MM.1S (cell line): ENCODE measurements at regions not wholly inside any gene's neighbourhood (a gene's known extent, or its start where the extent isn't known, plus 50 kb on each side); places are given as distances from the start of the nearest gene placed in this dataset.
A peak's percentile ranks its signal among the peaks of the same experiment; 100 is the strongest.

Experiments
- DNase-seq: peaks from one replicate; pipeline ENCODE4 v3.0.0-alpha.2; 2015
- H2AFZ ChIP-seq: fragments of 300-600 bp; sonication (generic); 2 replicates; pipeline ENCODE4 v1.6.0; 2016; ENCODE audit warnings: antibody characterized with exemption, low read length
- H3F3A ChIP-seq: fragments of 300-600 bp; sonication (generic); 2 replicates; pipeline ENCODE4 v1.6.1; 2016; ENCODE audit warnings: mild to moderate bottlenecking, antibody characterized with exemption, low read length, moderate library complexity, mixed read lengths; ENCODE audit not compliant: insufficient read depth
- H3K27ac ChIP-seq: fragments of 300-600 bp; sonication (generic); 2 replicates; pipeline ENCODE4 v1.5.1; 2016; ENCODE audit warnings: mild to moderate bottlenecking, low read length
- H3K27me3 ChIP-seq: fragments of 300-600 bp; sonication (generic); replicated peaks from 2 replicates; pipeline ENCODE4 v1.6.0; 2016; ENCODE audit warnings: low read length; ENCODE audit not compliant: insufficient read depth
- H3K36me3 ChIP-seq: fragments of 300-600 bp; sonication (generic); replicated peaks from 2 replicates; pipeline ENCODE4 v1.6.1; 2016; ENCODE audit warnings: mild to moderate bottlenecking, low read length, mixed read lengths; ENCODE audit not compliant: insufficient read depth
- H3K4me1 ChIP-seq: fragments of 300-600 bp; sonication (generic); 2 replicates; pipeline ENCODE4 v1.6.1; 2016; ENCODE audit warnings: low read length, mixed read lengths
- H3K4me2 ChIP-seq: fragments of 300-600 bp; sonication (generic); 2 replicates; pipeline ENCODE4 v1.6.0; 2016; ENCODE audit warnings: low read depth, low read length
- H3K4me3 ChIP-seq: fragments of 300-600 bp; sonication (generic); 2 replicates; pipeline ENCODE4 v1.5.1; 2016; ENCODE audit warnings: low read length, mixed read lengths
- H3K79me2 ChIP-seq: fragments of 300-600 bp; sonication (generic); 2 replicates; pipeline ENCODE4 v1.6.1; 2016; ENCODE audit warnings: mixed run types, low read length, mixed read lengths
- H3K9ac ChIP-seq: fragments of 300-600 bp; sonication (generic); 2 replicates; pipeline ENCODE4 v1.6.1; 2016; ENCODE audit warnings: low read length, mixed read lengths
- H3K9me2 ChIP-seq: fragments of 300-600 bp; sonication (generic); replicated peaks from 2 replicates; pipeline ENCODE4 v1.6.1; 2016; ENCODE audit warnings: mild to moderate bottlenecking, low read length, mixed read lengths; ENCODE audit not compliant: insufficient read depth
- H3K9me3 ChIP-seq: fragments of 300-600 bp; sonication (generic); replicated peaks from 2 replicates; pipeline ENCODE4 v1.6.1; 2016; ENCODE audit warnings: mild to moderate bottlenecking, low read length, mixed read lengths; ENCODE audit not compliant: insufficient read depth
- H4K20me1 ChIP-seq: fragments of 300-600 bp; sonication (generic); 2 replicates; pipeline ENCODE4 v1.6.1; 2016; ENCODE audit warnings: mild to moderate bottlenecking, low read length, moderate library complexity, mixed read lengths; ENCODE audit not compliant: insufficient read depth
- CTCF ChIP-seq: fragments of 300-600 bp; sonication (generic); IDR thresholded peaks from 2 replicates; pipeline ENCODE4 v1.5.1; 2016; ENCODE audit warnings: antibody characterized with exemption, low read length, mixed read lengths
- EZH2 ChIP-seq: fragments of 300-600 bp; sonication (generic); optimal IDR thresholded peaks from 2 replicates; pipeline ENCODE3; 2017; ENCODE audit warnings: low read depth, mild to moderate bottlenecking, antibody characterized with exemption, low read length, mixed read lengths
- EZH2phosphoT487 ChIP-seq: fragments of 300-600 bp; sonication (generic); IDR thresholded peaks from 2 replicates; pipeline ENCODE4 v1.6.1; 2018; ENCODE audit warnings: antibody characterized with exemption, low read length

GRCh38 chr9:75448955-75449354, 360.6 kb downstream of the OSTF1 start:
- Histone ChIP-seq H3K27ac (no peak overlapping the region), H3K4me1 (peaks cover 15% of the 10 kb centered on the region; the same call in 1 of the 2 replicates), H2AFZ (no peak overlapping the region), H3K4me3 (no peak overlapping the region), H4K20me1 (no peaks in the 10 kb centered on the region), H3K9ac (no peak overlapping the region), H3K36me3 (no peaks in the 10 kb centered on the region), H3K27me3 (no peaks in the 10 kb centered on the region), H3K4me2 (no peak overlapping the region), H3K9me2 (no peaks in the 10 kb centered on the region), H3K79me2 (no peaks in the 10 kb centered on the region), H3F3A (no peaks in the 10 kb centered on the region), H3K9me3 (no peaks in the 10 kb centered on the region)
- DNase-seq: no peak
- TF ChIP-seq EZH2 (no peak), CTCF (no peak), EZH2phosphoT487 (no peak)

- Histone ChIP-seq H3F3A (0 out of 2 replicates have a peak, but pooled peaks cover 8% of the 10 kb centered on the region), H3K27me3 (no peaks in the 10 kb centered on the region)
- no peak for DNase-seq
Observed at GRCh38 chr9:75451045-75451444, 362.7 kb downstream of the OSTF1 start.

DNA sequence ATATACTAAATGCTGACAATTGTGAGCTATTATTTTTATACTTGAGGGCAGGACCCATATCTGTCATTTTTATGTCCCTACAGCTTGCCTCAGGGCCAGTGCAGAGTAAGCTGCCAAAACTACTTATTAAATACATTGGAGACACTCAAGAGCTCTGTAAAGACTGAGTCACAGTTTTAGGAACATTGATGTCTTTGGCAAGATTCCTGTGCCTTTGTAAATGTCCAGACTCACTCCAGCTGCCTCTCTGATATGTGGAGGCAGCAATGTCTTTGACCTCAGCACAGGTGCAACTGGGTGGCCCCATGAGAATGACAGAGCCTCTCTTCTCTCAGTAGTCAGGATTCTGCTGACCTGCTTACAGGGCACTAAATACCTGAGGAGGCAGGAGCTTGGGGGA, 363.2 kb downstream of the OSTF1 start:
- Histone ChIP-seq H2AFZ (no peak overlapping the region), H3K9ac (no peak overlapping the region), H3K4me1 (peaks cover 31% of the 10 kb centered on the region), H4K20me1 (no peaks in the 10 kb centered on the region), H3K9me2 (no peaks in the 10 kb centered on the region), H3F3A (0 out of 2 replicates have a peak, but pooled peaks cover 8% of the 10 kb centered on the region), H3K4me3 (no peak overlapping the region), H3K36me3 (no peaks in the 10 kb centered on the region), H3K79me2 (no peaks in the 10 kb centered on the region), H3K9me3 (no peaks in the 10 kb centered on the region), H3K4me2 (no peak overlapping the region), H3K27ac (no peak overlapping the region), H3K27me3 (no peaks in the 10 kb centered on the region)
- no peak for DNase-seq
- no peak for TF ChIP-seq EZH2
- TF ChIP-seq CTCF: no peak
- TF ChIP-seq EZH2phosphoT487: no peak

More at GRCh38 chr9:75451045-75451444, 362.7 kb downstream of the OSTF1 start:
- H3K79me2 ChIP-seq: no peaks in the 10 kb centered on the region
- TF ChIP-seq EZH2: no peak
- peaks cover 27% of the 10 kb centered on the region for H3K4me1 ChIP-seq
- H3K4me2 ChIP-seq: no peak overlapping the region
- H3K9me2 ChIP-seq: no peaks in the 10 kb centered on the region
- no peaks in the 10 kb centered on the region for H3K36me3 ChIP-seq
- H3K4me3 ChIP-seq: no peak overlapping the region
- no peaks in the 10 kb centered on the region for H4K20me1 ChIP-seq
- H3K27ac ChIP-seq: no peak overlapping the region
- no peaks in the 10 kb centered on the region for H3K9me3 ChIP-seq
- H3K9ac ChIP-seq: no peak overlapping the region
- no peak overlapping the region for H2AFZ ChIP-seq

GRCh38 chr9:75452512-75452911, 364.2 kb downstream of the OSTF1 start:
- no peak for DNase-seq
- H3K27ac ChIP-seq: no peak overlapping the region
- no peaks in the 10 kb centered on the region for H4K20me1 ChIP-seq
- TF ChIP-seq CTCF (no peak), EZH2 (no peak), EZH2phosphoT487 (no peak)
- H3K9me3 ChIP-seq: no peaks in the 10 kb centered on the region
- no peak overlapping the region for H2AFZ ChIP-seq
- H3K79me2 ChIP-seq: no peaks in the 10 kb centered on the region
- H3K4me1 ChIP-seq: peaks cover 36% of the 10 kb centered on the region
- H3K27me3 ChIP-seq: no peaks in the 10 kb centered on the region
- H3K4me3 ChIP-seq: no peak overlapping the region
- 0 out of 2 replicates have a peak, but pooled peaks cover 8% of the 10 kb centered on the region for H3F3A ChIP-seq
- H3K36me3 ChIP-seq: no peaks in the 10 kb centered on the region
- H3K9me2 ChIP-seq: no peaks in the 10 kb centered on the region
- H3K9ac ChIP-seq: no peak overlapping the region
- peak overlapping the region; percentile 10; the same call in 1 of the 2 replicates for H3K4me2 ChIP-seq
